AG04449 (cell line): ENCODE measurements at regions not wholly inside any gene's neighbourhood (a gene's known extent, or its start where the extent isn't known, plus 50 kb on each side); places are given as distances from the start of the nearest gene placed in this dataset.
A peak's percentile ranks its signal among the peaks of the same experiment; 100 is the strongest.
"Not testable (repeated sequence)": the region's sequence is repeated elsewhere in the genome, so short reads cannot be mapped to it uniquely, and the experiment has no call there.

Experiments
- CTCF ChIA-PET: fragments of 350-600 bp; formaldehyde crosslinking; extraction: SDS; loops from one replicate; lab custom pipeline; 2021; ENCODE audit warnings: antibody characterized with exemption; lab: Yijun Ruan, JAX
- POLR2A ChIA-PET: fragments of 400-600, 350-600 bp; formaldehyde crosslinking; extraction: SDS; loops from one replicate; lab custom pipeline; 2020; ENCODE audit warnings: antibody characterized with exemption, inconsistent platforms; lab: Yijun Ruan, JAX
- DNase-seq: peaks from one replicate; pipeline ENCODE4 v3.0.0-alpha.2; 2010; ENCODE audit warnings: low read depth, low spot score
- H3K4me3 ChIP-seq: 2 replicates; pipeline ENCODE4 v1.5.1; 2011; ENCODE audit warnings: low read depth, mild to moderate bottlenecking, control low read depth, low read length
- TF ChIP-seq, protein P1 (sequence below): IDR thresholded peaks from one replicate; pipeline ENCODE4 v1.5.1; 2011; ENCODE audit warnings: mild to moderate bottlenecking, moderate library complexity, low read length, control low read depth, inconsistent platforms; ENCODE audit not compliant: insufficient read depth; ENCODE audit errors: missing control alignments

DNA sequence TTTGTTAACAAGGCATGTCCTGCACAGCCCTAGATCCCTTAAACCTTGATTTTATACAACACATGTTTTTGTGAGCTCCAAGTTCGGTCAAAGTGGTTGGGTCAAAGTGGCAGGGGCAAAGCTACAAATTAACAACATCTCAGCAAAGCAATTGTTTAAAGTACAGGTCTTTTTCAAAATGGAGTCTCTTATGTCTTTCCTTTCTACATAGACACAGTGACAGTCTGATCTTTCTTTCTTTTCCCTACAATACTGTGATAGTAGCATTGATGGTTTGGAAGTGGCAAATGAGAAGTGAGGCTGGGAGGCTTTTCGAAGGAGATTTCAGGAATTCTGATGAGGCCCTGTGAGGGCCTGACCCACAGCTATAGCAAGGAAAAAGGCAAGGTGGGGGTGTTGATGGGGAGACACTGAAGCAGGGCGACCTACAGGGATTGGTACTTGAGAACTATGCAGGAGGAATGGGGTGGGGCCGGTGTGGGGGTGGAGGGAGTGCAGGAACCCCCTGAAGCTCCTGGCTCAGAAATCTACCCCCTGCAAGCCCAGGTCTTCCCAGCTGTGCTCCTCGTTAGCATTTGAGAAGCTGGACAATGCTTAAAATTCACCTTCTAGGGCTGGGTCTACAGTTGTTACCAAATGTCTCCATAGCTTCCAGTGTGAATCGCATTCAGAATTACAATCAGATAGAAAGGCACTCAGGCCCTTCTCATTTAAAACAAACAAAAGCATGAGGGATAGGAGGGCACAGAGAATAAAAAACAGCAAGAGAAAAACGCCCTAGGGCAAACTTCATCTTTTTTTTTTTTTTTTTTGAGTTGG lies 102.6 kb upstream of the PPM1J start:
- POLR2A ChIA-PET: no interaction called here
- DNase-seq: no peak
- TF ChIP-seq, protein P1, sequence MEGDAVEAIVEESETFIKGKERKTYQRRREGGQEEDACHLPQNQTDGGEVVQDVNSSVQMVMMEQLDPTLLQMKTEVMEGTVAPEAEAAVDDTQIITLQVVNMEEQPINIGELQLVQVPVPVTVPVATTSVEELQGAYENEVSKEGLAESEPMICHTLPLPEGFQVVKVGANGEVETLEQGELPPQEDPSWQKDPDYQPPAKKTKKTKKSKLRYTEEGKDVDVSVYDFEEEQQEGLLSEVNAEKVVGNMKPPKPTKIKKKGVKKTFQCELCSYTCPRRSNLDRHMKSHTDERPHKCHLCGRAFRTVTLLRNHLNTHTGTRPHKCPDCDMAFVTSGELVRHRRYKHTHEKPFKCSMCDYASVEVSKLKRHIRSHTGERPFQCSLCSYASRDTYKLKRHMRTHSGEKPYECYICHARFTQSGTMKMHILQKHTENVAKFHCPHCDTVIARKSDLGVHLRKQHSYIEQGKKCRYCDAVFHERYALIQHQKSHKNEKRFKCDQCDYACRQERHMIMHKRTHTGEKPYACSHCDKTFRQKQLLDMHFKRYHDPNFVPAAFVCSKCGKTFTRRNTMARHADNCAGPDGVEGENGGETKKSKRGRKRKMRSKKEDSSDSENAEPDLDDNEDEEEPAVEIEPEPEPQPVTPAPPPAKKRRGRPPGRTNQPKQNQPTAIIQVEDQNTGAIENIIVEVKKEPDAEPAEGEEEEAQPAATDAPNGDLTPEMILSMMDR: no peak
- CTCF ChIA-PET: interaction anchor here (0.9 to 3.4 kb wide), 8 partner anchors 9 to 255 kb away, joined by 3 to 28 read pairs (median 6); partner anchors contain the start of gene LRIG2
- H3K4me3 ChIP-seq: no peak overlapping the region

DNA sequence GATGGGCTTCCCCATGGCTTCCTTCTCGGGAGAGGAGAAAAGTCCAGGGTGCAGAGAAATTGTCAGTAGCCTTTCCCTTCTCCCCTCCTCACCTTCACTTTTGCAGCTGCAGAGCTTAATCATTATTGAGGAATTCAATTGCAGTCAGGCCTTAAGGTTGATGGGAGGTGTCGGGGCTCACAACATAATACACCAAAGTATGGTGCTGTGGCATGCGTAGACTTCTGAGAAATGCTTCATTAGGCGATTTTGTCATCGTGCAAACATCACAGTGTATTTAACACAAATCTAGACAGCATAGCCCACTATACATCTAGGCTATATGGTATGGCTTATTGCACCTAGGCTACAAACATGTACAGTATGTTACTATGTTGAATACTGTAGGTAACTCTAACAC lies 100.2 kb upstream of the PPM1J start:
- DNase-seq: no peak
- TF ChIP-seq, protein P1: no peak
- ChIA-PET POLR2A (no interaction called here), CTCF (interaction anchor here (1.3 to 2.4 kb wide), 3 partner anchors 10 to 257 kb away, joined by 4 to 9 read pairs (median 7); partner anchors contain the start of gene LRIG2)
- H3K4me3 ChIP-seq: no peak overlapping the region

DNA sequence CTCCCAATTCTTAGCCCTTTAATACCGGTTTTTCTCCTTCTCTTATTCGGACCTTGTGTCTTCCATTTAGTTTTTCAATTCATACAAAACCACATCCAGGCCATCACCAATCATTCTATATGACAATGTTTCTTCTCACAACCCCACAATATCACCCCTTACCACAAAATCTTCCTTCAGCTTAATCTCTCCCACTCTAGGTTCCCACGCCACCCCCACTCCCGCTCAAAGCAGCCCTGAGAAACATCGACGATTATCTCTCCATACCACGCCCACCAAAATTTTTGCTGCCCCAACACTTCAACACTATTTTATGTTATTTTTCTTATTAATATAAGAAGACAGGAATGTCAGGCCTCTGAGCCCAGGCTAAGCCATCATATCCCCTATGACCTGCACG lies 99.5 kb upstream of the PPM1J start:
- H3K4me3 ChIP-seq, POLR2A ChIA-PET, DNase-seq: not testable (repeated sequence)
- CTCF ChIA-PET: interaction anchor here (1.3 to 2.4 kb wide), 3 partner anchors 9 to 258 kb away, joined by 4 to 9 read pairs (median 7); partner anchors contain the start of gene LRIG2

GRCh38 chr1:112808861-112809684 lies 93.9 kb upstream of the PPM1J start:
- ChIA-PET POLR2A (no interaction called here), CTCF (interaction anchor here (0.7 to 13.9 kb wide), 39 partner anchors 10 to 277 kb away, joined by 3 to 1029 read pairs (median 4); partner anchors contain the start of genes LRIG2 and PPM1J)
- TF ChIP-seq, protein P1: peak; percentile 97
- H3K4me3 ChIP-seq: no peak overlapping the region
- no peak for DNase-seq

GRCh38 chr1:112807999-112808398 lies 92.9 kb upstream of the PPM1J start:
- H3K4me3 ChIP-seq: no peak overlapping the region
- ChIA-PET POLR2A (no interaction called here), CTCF (interaction anchor here (0.9 to 13.9 kb wide), 20 partner anchors 9 to 267 kb away, joined by 3 to 1029 read pairs (median 6); partner anchors contain the start of genes LRIG2 and PPM1J)
- TF ChIP-seq, protein P1: no peak
- DNase-seq: no peak

DNA sequence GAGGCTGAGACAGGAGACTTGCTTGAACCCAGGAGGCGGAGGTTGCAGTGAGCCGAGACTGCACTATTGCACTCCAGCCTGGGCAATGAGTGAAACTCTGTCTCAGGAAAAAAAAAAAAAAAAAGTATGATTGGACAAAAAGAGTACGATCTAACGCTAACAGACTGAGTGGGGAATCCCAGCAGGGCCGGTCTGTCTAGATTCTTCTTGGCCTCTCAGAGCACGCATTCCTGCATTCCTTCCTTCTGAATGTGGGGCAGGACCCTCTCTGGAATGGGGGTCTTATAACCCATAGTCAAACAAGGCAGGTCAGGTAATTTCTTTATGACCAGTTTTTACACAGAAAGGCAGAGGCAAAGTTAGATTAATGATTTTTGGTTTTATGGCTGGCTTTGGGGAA lies 92.0 kb upstream of the PPM1J start:
- no peak for DNase-seq
- CTCF ChIA-PET: interaction anchor here (1.0 to 13.9 kb wide), 5 partner anchors 8 to 266 kb away, joined by 3 to 1029 read pairs (median 25); partner anchors contain the start of genes LRIG2 and PPM1J
- TF ChIP-seq, protein P1: no peak
- no peak overlapping the region for H3K4me3 ChIP-seq
- POLR2A ChIA-PET: no interaction called here
